Fibroblast of lung (primary cell): ENCODE measurements at regions not wholly inside any gene's neighbourhood (a gene's known extent, or its start where the extent isn't known, plus 50 kb on each side); places are given as distances from the start of the nearest gene placed in this dataset.

Experiments used
- DNase-seq, 2 donors: peaks; one replicate each; pipeline versions ENCODE4 v3.0.0 to v3.0.0-alpha.2; 2010; ENCODE audit warnings: low read depth in 2 of 2
- H2AFZ ChIP-seq: 2 replicates; pipeline ENCODE4 v1.5.1; 2012; ENCODE audit warnings: low read length, control low read depth, inconsistent platforms
- H3K27ac ChIP-seq: 2 replicates; pipeline ENCODE4 v1.5.1; 2011; ENCODE audit warnings: low read length, control low read depth; ENCODE audit not compliant: insufficient read depth
- H3K27me3 ChIP-seq: 2 replicates; pipeline ENCODE4 v1.5.1; 2011; ENCODE audit warnings: mild to moderate bottlenecking, low read length; ENCODE audit not compliant: control insufficient read depth, insufficient read depth
- H3K36me3 ChIP-seq: 2 replicates; pipeline ENCODE4 v1.5.1; 2011; ENCODE audit warnings: low read length; ENCODE audit not compliant: control insufficient read depth, insufficient read depth
- H3K4me1 ChIP-seq: 2 replicates; pipeline ENCODE4 v1.5.1; 2011; ENCODE audit warnings: low read length; ENCODE audit not compliant: control insufficient read depth, insufficient read depth; ENCODE audit errors: extremely low read depth
- H3K4me2 ChIP-seq: 2 replicates; pipeline ENCODE4 v1.5.1; 2011; ENCODE audit warnings: low read length, control low read depth; ENCODE audit not compliant: insufficient read depth; ENCODE audit errors: extremely low read depth
- H3K4me3 ChIP-seq, 4 experiments: fragments of 200-600 bp in 1 of 4; sonication (generic) in 1 of 4; replicated peaks in 1 of 4; 2 replicates each; pipeline ENCODE4 v1.5.1; 2011 to 2016; ENCODE audit warnings: low read length in 4 of 4, low read depth in 3 of 4, mild to moderate bottlenecking in 3 of 4, control low read depth in 2 of 4, inconsistent platforms in 1 of 4, mixed read lengths in 1 of 4; ENCODE audit not compliant: insufficient read depth in 1 of 4; ENCODE audit errors: control extremely low read depth in 1 of 4
- H3K79me2 ChIP-seq: 2 replicates; pipeline ENCODE4 v1.5.1; 2012; ENCODE audit warnings: mild to moderate bottlenecking, low read length, inconsistent platforms; ENCODE audit not compliant: control insufficient read depth, insufficient read depth
- H3K9ac ChIP-seq: 2 replicates; pipeline ENCODE4 v1.5.1; 2011; ENCODE audit warnings: mild to moderate bottlenecking, low read length, control low read depth; ENCODE audit not compliant: insufficient read depth
- H3K9me3 ChIP-seq: 2 replicates; pipeline ENCODE4 v1.5.1; 2012; ENCODE audit warnings: low read depth, low read length; ENCODE audit not compliant: control insufficient read depth, insufficient read depth
- H4K20me1 ChIP-seq: 2 replicates; pipeline ENCODE4 v1.5.1; 2011; ENCODE audit warnings: low read length; ENCODE audit not compliant: control insufficient read depth, insufficient read depth; ENCODE audit errors: extremely low read depth
- EZH2 ChIP-seq: IDR thresholded peaks from 2 replicates; pipeline ENCODE4 v1.5.1; 2012; ENCODE audit warnings: low read length, control low read depth, mild to moderate bottlenecking; ENCODE audit errors: missing control alignments
- TF ChIP-seq, protein P1 (sequence below), 2 donors: IDR thresholded peaks in 1 of 2; conservative IDR thresholded peaks in 1 of 2; 1 replicate in 1 of 2; 2 replicates in 1 of 2; pipeline ENCODE4 v1.5.1; 2011 to 2012; ENCODE audit warnings: low read length in 2 of 2, control low read depth in 1 of 2, inconsistent platforms in 1 of 2, low read depth in 1 of 2, mild to moderate bottlenecking in 1 of 2

DNA sequence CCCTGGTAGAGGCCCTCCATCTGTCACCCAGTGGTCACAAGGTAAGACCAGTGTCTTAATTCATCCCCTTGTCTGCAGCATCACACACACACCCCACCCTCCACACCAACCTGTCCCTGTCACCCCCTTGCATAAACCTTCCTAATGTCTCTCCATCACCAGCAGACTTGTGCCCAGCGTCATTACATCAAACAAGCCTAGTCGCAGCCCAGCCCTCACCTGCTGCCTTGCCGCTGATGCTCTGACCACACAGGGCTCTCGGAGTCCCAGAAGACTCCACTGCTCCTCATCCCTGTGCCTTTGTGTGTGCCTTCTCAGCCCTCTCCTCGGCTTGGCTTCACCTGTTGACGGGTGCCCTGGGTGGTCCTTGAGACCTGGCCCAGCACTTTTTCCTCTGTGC is 171.2 kb downstream of the GLI2 start:
- H3K79me2 ChIP-seq = no peaks in the 10 kb centered on the region
- no peaks in the 10 kb centered on the region for H3K9me3 ChIP-seq
- DNase-seq = no peak
- H3K27me3 ChIP-seq = no peaks in the 10 kb centered on the region
- TF ChIP-seq EZH2 = no peak
- TF ChIP-seq, protein P1, sequence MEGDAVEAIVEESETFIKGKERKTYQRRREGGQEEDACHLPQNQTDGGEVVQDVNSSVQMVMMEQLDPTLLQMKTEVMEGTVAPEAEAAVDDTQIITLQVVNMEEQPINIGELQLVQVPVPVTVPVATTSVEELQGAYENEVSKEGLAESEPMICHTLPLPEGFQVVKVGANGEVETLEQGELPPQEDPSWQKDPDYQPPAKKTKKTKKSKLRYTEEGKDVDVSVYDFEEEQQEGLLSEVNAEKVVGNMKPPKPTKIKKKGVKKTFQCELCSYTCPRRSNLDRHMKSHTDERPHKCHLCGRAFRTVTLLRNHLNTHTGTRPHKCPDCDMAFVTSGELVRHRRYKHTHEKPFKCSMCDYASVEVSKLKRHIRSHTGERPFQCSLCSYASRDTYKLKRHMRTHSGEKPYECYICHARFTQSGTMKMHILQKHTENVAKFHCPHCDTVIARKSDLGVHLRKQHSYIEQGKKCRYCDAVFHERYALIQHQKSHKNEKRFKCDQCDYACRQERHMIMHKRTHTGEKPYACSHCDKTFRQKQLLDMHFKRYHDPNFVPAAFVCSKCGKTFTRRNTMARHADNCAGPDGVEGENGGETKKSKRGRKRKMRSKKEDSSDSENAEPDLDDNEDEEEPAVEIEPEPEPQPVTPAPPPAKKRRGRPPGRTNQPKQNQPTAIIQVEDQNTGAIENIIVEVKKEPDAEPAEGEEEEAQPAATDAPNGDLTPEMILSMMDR (conservative IDR thresholded peaks at IDR 0.05 in 1 of 2, IDR thresholded peaks at IDR 0.05 in 1 of 2; ENCODE audit: low read depth in 1 of 2, low read length in 2 of 2) = no peak
- no peak overlapping the region for H3K4me2 ChIP-seq
- H2AFZ ChIP-seq = no peak overlapping the region
- no peak overlapping the region for H3K4me3 ChIP-seq
- H4K20me1 ChIP-seq = no peaks in the 10 kb centered on the region
- H3K4me1 ChIP-seq = peaks cover 18% of the 10 kb centered on the region
- H3K27ac ChIP-seq = no peak overlapping the region
- no peak overlapping the region for H3K9ac ChIP-seq
- no peaks in the 10 kb centered on the region for H3K36me3 ChIP-seq

GRCh38 chr2:120907822-120908221 is 172.2 kb downstream of the GLI2 start:
- peaks cover 24% of the 10 kb centered on the region for H3K4me1 ChIP-seq
- H4K20me1 ChIP-seq = no peaks in the 10 kb centered on the region

DNA sequence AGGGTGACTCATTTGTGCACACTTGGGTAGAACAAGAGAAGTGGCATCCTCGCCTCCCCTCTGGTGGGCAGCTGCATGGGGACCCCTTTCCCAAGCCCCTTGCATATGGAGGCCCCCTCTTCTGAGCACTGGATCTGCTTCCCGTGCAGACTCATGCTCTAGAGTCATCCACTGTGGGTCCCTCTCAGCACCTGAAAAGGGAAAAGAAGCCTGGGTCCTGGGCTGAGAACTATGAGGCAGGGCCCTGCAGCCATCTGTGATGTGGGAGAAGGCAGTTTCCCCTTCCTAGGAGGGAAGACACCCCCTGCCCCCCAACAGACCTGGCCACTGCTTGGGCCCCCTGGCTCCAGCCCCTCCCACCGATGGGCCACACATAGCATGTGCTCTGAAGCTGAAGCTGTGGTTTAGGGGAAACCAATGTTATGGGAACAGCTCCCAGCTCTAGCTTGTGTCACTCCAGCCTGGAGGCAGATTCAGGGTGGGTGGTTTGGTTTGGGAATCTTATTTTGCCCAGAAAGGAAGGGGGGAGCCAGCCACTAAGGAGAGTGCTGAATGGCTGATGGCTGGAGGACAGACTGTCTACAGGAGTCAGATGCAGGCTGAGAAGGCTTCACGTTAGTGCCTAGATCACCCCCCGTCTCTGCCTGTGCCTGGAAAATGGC is 172.8 kb downstream of the GLI2 start:
- Histone ChIP-seq H3K9me3 (no peaks in the 10 kb centered on the region), H3K4me3 (no peak overlapping the region), H4K20me1 (no peaks in the 10 kb centered on the region), H3K27me3 (no peaks in the 10 kb centered on the region), H3K9ac (no peak overlapping the region), H2AFZ (no peak overlapping the region), H3K4me1 (peaks cover 25% of the 10 kb centered on the region), H3K36me3 (no peaks in the 10 kb centered on the region), H3K79me2 (no peaks in the 10 kb centered on the region), H3K27ac (no peak overlapping the region), H3K4me2 (no peak overlapping the region)
- DNase-seq = no peak
- TF ChIP-seq, protein P1 (conservative IDR thresholded peaks at IDR 0.05 in 1 of 2, IDR thresholded peaks at IDR 0.05 in 1 of 2; ENCODE audit: low read depth in 1 of 2, low read length in 2 of 2) = no peak
- no peak for TF ChIP-seq EZH2

More at GRCh38 chr2:120907822-120908221, 172.2 kb downstream of the GLI2 start:
- Histone ChIP-seq H3K4me2 (no peak overlapping the region), H3K9me3 (no peaks in the 10 kb centered on the region), H3K27ac (no peak overlapping the region), H3K36me3 (no peaks in the 10 kb centered on the region), H3K9ac (no peak overlapping the region), H3K27me3 (no peaks in the 10 kb centered on the region), H2AFZ (no peak overlapping the region), H3K4me3 (no peak overlapping the region), H3K79me2 (no peaks in the 10 kb centered on the region)
- TF ChIP-seq EZH2 = no peak
- TF ChIP-seq, protein P1 (conservative IDR thresholded peaks at IDR 0.05 in 1 of 2, IDR thresholded peaks at IDR 0.05 in 1 of 2; ENCODE audit: low read depth in 1 of 2, low read length in 2 of 2) = peak in 1 of 2 donors; percentile 1
- DNase-seq = no peak
